Fibroblast of peridontal ligament (primary cell): ENCODE measurements at regions not wholly inside any gene's neighbourhood (a gene's known extent, or its start where the extent isn't known, plus 50 kb on each side); places are given as distances from the start of the nearest gene placed in this dataset.
A peak's percentile ranks its signal among the peaks of the same experiment; 100 is the strongest.

Experiments
- DNase-seq: peaks from one replicate; pipeline ENCODE4 v3.0.0-alpha.2; 2010; ENCODE audit errors: extremely low read depth

- DNase-seq = no peak
These were observed 1660.3 kb downstream of the EFNB2 start for GRCh38 chr13:104875038-104875754.

GRCh38 chr13:104872153-104872552, 1663.3 kb downstream of the EFNB2 start:
- DNase-seq = no peak

GRCh38 chr13:104871456-104871855, 1664.0 kb downstream of the EFNB2 start:
- DNase-seq = no peak

GRCh38 chr13:104869501-104869900, 1666.0 kb downstream of the EFNB2 start:
- no peak for DNase-seq

- no peak for DNase-seq
These were observed 1666.7 kb downstream of the EFNB2 start for GRCh38 chr13:104868806-104869205.

- DNase-seq = no peak
These were observed 1679.9 kb downstream of the EFNB2 start for GRCh38 chr13:104855581-104855980.

- no peak for DNase-seq
These were observed 1680.8 kb downstream of the EFNB2 start for GRCh38 chr13:104854698-104855097.

GRCh38 chr13:104854007-104854406, 1681.5 kb downstream of the EFNB2 start:
- no peak for DNase-seq

- no peak for DNase-seq
These were observed 1687.5 kb downstream of the EFNB2 start for GRCh38 chr13:104847922-104848321.

- no peak for DNase-seq
These were observed 1692.1 kb downstream of the EFNB2 start for GRCh38 chr13:104843401-104843800.

GRCh38 chr13:104841110-104841509, 1694.4 kb downstream of the EFNB2 start:
- DNase-seq = no peak

- DNase-seq = no peak
These were observed 1697.7 kb downstream of the EFNB2 start for GRCh38 chr13:104837756-104838155.

- no peak for DNase-seq
These were observed 1702.2 kb downstream of the EFNB2 start for GRCh38 chr13:104833221-104833620.

GRCh38 chr13:104832231-104832630, 1703.2 kb downstream of the EFNB2 start:
- no peak for DNase-seq

GRCh38 chr13:104831831-104832230, 1703.6 kb downstream of the EFNB2 start:
- no peak for DNase-seq

- no peak for DNase-seq
These were observed 1711.8 kb downstream of the EFNB2 start for GRCh38 chr13:104823709-104824108.

GRCh38 chr13:104823071-104823470, 1712.4 kb downstream of the EFNB2 start:
- no peak for DNase-seq

GRCh38 chr13:104817271-104817670, 1718.2 kb downstream of the EFNB2 start:
- no peak for DNase-seq

GRCh38 chr13:104816726-104817125, 1718.7 kb downstream of the EFNB2 start:
- DNase-seq = no peak

- DNase-seq = no peak
These were observed 1725.2 kb downstream of the EFNB2 start for GRCh38 chr13:104810242-104810641.

- DNase-seq = peak; percentile 73
These were observed 1726.0 kb downstream of the EFNB2 start for GRCh38 chr13:104809483-104809882.

GRCh38 chr13:104805346-104805745, 1730.1 kb downstream of the EFNB2 start:
- DNase-seq = no peak

- DNase-seq = no peak
These were observed 1732.9 kb upstream of the SLC10A2 start for GRCh38 chr13:104799152-104799551.

- no peak for DNase-seq
These were observed 1732.3 kb upstream of the SLC10A2 start for GRCh38 chr13:104798486-104798885.
